ACC112 (cell line): ENCODE measurements at regions not wholly inside any gene's neighbourhood (a gene's known extent, or its start where the extent isn't known, plus 50 kb on each side); places are given as distances from the start of the nearest gene placed in this dataset.
"Not testable (repeated sequence)": the region's sequence is repeated elsewhere in the genome, so short reads cannot be mapped to it uniquely, and the experiment has no call there.

Source experiments
- H2AFZ ChIP-seq: fragments of 200-600 bp; sonication (generic); one replicate; pipeline ENCODE4 v1.6.0; 2017; ENCODE audit warnings: antibody characterized with exemption, low read length; ENCODE audit not compliant: unreplicated experiment
- H3K27ac ChIP-seq: fragments of 200-600 bp; sonication (generic); 2 replicates; pipeline ENCODE4 v1.5.1; 2014; ENCODE audit warnings: low read depth, mild to moderate bottlenecking, antibody characterized with exemption, low read length, moderate library complexity
- H3K27me3 ChIP-seq: fragments of 200-600 bp; sonication (generic); 2 replicates; pipeline ENCODE4 v1.6.1; 2014; ENCODE audit warnings: mild to moderate bottlenecking, antibody characterized with exemption, low read length, moderate library complexity, mixed read lengths; ENCODE audit not compliant: insufficient read depth
- H3K36me3 ChIP-seq: fragments of 200-600 bp; sonication (generic); 2 replicates; pipeline ENCODE4 v1.6.1; 2016; ENCODE audit warnings: mild to moderate bottlenecking, antibody characterized with exemption, low read length, moderate library complexity, mixed read lengths; ENCODE audit not compliant: insufficient read depth
- H3K4me1 ChIP-seq: fragments of 200-600 bp; sonication (generic); one replicate; pipeline ENCODE4 v1.6.1; 2016; ENCODE audit warnings: low read length, mixed read lengths; ENCODE audit not compliant: insufficient read depth, unreplicated experiment, control insufficient read depth
- H3K4me3 ChIP-seq: fragments of 200-600 bp; sonication (generic); 2 replicates; pipeline ENCODE4 v1.5.1; 2014; ENCODE audit warnings: mild to moderate bottlenecking, low read depth, low read length
- H3K79me2 ChIP-seq: fragments of 200-600 bp; sonication (generic); one replicate; pipeline ENCODE4 v1.6.0; 2016; ENCODE audit warnings: low read length; ENCODE audit not compliant: control insufficient read depth, unreplicated experiment, insufficient read depth

- H3K79me2 ChIP-seq = no peaks in the 10 kb centered on the region
- no peak overlapping the region for H3K27ac ChIP-seq
- H3K36me3 ChIP-seq = no peaks in the 10 kb centered on the region
- H3K4me3 ChIP-seq = no peak overlapping the region
- H3K27me3 ChIP-seq = 0 out of 2 replicates have a peak, but pooled peaks cover under 1% of the 10 kb centered on the region
- H2AFZ ChIP-seq = no peak overlapping the region
- H3K4me1 ChIP-seq = peaks cover 25% of the 10 kb centered on the region
Observed at GRCh38 chr2:8608411-8608954, 73.4 kb upstream of the ID2 start.

DNA sequence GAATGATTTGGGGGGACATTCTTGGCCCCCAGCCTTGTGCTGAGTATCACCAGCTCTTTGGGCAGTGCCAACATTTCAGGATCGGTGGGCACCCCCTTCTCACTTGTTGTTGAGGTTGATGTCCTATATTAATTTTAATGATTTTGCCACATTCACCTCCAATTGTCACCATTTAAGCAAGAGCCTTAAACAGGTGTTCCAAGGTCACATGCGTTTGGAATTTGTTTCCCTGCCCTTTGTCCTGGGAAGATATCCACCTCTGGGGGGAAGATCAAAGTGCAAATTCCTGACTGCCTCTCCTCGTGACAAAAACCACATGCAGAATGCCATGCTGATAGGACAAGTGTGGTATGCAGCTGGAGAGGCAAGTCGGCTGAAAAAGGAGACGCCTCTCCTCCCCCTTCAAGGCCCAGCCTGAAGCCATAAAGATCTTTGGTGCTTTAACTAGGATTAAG, 72.5 kb upstream of the ID2 start:
- Histone ChIP-seq H3K27me3 (peaks cover 9% of the 10 kb centered on the region; the same call in 1 of the 2 replicates), H2AFZ (no peak overlapping the region), H3K27ac (no peak overlapping the region), H3K4me1 (peaks cover 25% of the 10 kb centered on the region), H3K36me3 (no peaks in the 10 kb centered on the region), H3K4me3 (no peak overlapping the region), H3K79me2 (no peaks in the 10 kb centered on the region)

DNA sequence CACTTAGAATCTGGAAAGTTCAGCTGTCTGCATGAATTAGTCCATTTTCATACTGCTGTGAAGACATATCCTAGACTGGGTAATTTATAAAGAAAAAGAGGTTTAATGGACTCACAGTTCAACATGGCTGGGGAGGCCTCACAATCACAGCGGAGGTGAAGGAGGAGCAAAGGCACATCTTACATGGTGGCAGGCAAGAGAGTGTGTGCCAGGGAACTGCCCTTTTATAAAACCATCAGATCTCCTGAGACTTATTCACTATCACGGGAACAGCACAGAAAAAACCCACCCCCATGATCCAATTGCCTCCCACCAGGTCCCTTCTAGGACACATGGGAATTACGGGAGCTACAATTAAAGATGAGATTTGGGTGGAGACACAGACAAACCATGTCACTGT, 71.1 kb upstream of the ID2 start:
- not testable (repeated sequence) for H3K4me3 ChIP-seq, H2AFZ ChIP-seq, H3K36me3 ChIP-seq, H3K79me2 ChIP-seq, H3K27ac ChIP-seq
- Histone ChIP-seq H3K27me3 (peaks cover 23% of the 10 kb centered on the region), H3K4me1 (peaks cover 17% of the 10 kb centered on the region)

GRCh38 chr2:8611246-8611645, 70.6 kb upstream of the ID2 start:
- Histone ChIP-seq H3K27me3 (peaks cover 27% of the 10 kb centered on the region), H2AFZ (no peak overlapping the region), H3K27ac (no peak overlapping the region), H3K36me3 (no peaks in the 10 kb centered on the region), H3K79me2 (no peaks in the 10 kb centered on the region), H3K4me1 (peaks cover 12% of the 10 kb centered on the region), H3K4me3 (no peak overlapping the region)

DNA sequence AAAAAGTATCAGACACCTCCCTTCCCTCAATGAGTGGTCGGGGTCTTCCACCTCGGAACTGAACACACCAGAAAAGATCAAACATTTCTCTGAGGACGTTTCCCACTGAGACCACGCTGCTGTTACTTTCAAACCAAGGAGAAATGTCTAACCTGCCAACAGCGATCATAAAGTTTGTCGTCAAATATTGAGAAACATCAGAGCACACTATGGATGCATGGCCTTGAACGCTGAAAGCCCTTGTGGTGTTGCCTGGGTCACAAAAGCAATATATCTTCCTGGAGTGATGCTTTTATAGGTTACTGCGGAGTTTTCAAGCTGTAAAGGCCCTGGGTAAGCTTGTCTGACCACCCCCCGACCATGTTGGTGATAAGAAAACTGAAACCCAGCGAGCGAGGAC, 70.2 kb upstream of the ID2 start:
- Histone ChIP-seq H3K4me3 (no peak overlapping the region), H3K27me3 (peaks cover 32% of the 10 kb centered on the region), H2AFZ (no peak overlapping the region), H3K27ac (no peak overlapping the region), H3K79me2 (no peaks in the 10 kb centered on the region), H3K36me3 (no peaks in the 10 kb centered on the region), H3K4me1 (peaks cover 10% of the 10 kb centered on the region)

- Histone ChIP-seq H3K27me3 (peaks cover 40% of the 10 kb centered on the region), H3K27ac (no peak overlapping the region), H3K79me2 (no peaks in the 10 kb centered on the region), H2AFZ (no peak overlapping the region), H3K4me3 (no peak overlapping the region), H3K36me3 (no peaks in the 10 kb centered on the region), H3K4me1 (peaks cover 3% of the 10 kb centered on the region)
Observed at GRCh38 chr2:8612734-8613179, 69.1 kb upstream of the ID2 start.

DNA sequence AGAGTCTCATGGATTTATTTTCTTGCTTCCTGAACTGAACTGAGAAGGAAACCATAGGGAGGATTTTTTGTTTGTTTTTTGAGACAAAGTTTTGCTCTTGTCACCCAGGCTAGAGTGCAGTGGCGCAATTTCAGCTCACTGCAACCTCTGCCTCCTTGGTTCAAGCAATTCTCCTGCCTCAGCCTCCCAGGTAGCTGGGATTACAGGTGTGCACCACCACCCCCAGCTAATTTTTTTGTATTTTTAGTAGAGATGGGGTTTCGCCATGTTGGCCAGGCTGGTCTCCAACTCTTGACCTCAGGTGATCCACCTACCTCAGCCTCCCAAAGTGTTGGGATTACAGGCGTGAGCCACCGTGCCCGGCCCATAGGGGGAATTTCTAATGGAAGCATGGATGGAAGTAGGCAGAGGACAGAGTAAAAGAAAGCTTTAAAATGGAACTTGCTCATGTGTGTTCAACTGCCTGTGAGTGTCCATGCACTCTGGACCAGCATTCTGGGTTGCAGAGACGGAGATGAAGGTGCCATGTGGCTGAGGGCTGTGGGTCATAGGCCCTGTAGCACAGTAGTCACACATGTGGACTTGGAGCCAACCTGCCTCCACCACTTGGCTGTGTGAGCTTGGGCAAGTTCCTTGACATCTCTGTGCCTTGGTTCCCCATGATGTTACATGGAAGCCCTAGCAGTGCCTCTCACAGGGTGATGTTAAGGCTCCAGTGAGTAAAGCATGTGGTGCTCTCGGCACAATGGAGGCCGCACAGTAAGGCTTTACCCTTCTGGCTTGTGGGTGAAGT, 68.5 kb upstream of the ID2 start:
- H3K4me3 ChIP-seq, H3K4me1 ChIP-seq, H3K36me3 ChIP-seq, H3K79me2 ChIP-seq, H2AFZ ChIP-seq, H3K27ac ChIP-seq: not testable (repeated sequence)
- H3K27me3 ChIP-seq = peaks cover 40% of the 10 kb centered on the region

- Histone ChIP-seq H3K27ac (no peak overlapping the region), H3K36me3 (no peaks in the 10 kb centered on the region), H3K4me3 (no peak overlapping the region), H3K27me3 (peaks cover 46% of the 10 kb centered on the region), H2AFZ (no peak overlapping the region), H3K79me2 (no peaks in the 10 kb centered on the region), H3K4me1 (no peaks in the 10 kb centered on the region)
Observed at GRCh38 chr2:8614646-8615045, 67.2 kb upstream of the ID2 start.

- no peaks in the 10 kb centered on the region for H3K36me3 ChIP-seq
- H3K79me2 ChIP-seq = no peaks in the 10 kb centered on the region
- no peak overlapping the region for H2AFZ ChIP-seq
- H3K27me3 ChIP-seq = peaks cover 51% of the 10 kb centered on the region
- H3K4me1 ChIP-seq = no peaks in the 10 kb centered on the region
- H3K4me3 ChIP-seq = no peak overlapping the region
- no peak overlapping the region for H3K27ac ChIP-seq
Observed at GRCh38 chr2:8615252-8615575, 66.6 kb upstream of the ID2 start.

- Histone ChIP-seq H3K27me3 (peaks cover 55% of the 10 kb centered on the region), H3K79me2 (no peaks in the 10 kb centered on the region), H3K36me3 (no peaks in the 10 kb centered on the region), H3K4me3 (no peak overlapping the region), H2AFZ (no peak overlapping the region), H3K27ac (no peak overlapping the region), H3K4me1 (no peaks in the 10 kb centered on the region)
Observed at GRCh38 chr2:8615576-8616281, 66.1 kb upstream of the ID2 start.

- Histone ChIP-seq H3K4me1 (no peaks in the 10 kb centered on the region), H3K79me2 (no peaks in the 10 kb centered on the region), H3K36me3 (no peaks in the 10 kb centered on the region), H3K4me3 (no peak overlapping the region), H3K27me3 (peaks cover 55% of the 10 kb centered on the region), H2AFZ (no peak overlapping the region), H3K27ac (no peak overlapping the region)
Observed at GRCh38 chr2:8617048-8617447, 64.8 kb upstream of the ID2 start.
